NCI-H1105 (cell line): ENCODE measurements at regions not wholly inside any gene's neighbourhood (a gene's known extent, or its start where the extent isn't known, plus 50 kb on each side); places are given as distances from the start of the nearest gene placed in this dataset.

Experiments used
- DNase-seq: peaks from one replicate; lab custom pipeline; 2025; lab: John Stamatoyannopoulos, UW

GRCh38 chr4:128483816-128484215 is 196.2 kb upstream of the PGRMC2 start:
- DNase-seq: no peak

- no peak for DNase-seq
These were observed 195.4 kb upstream of the PGRMC2 start for GRCh38 chr4:128483041-128483440.

GRCh38 chr4:128481752-128482480 is 194.3 kb upstream of the PGRMC2 start:
- DNase-seq: no peak

DNA sequence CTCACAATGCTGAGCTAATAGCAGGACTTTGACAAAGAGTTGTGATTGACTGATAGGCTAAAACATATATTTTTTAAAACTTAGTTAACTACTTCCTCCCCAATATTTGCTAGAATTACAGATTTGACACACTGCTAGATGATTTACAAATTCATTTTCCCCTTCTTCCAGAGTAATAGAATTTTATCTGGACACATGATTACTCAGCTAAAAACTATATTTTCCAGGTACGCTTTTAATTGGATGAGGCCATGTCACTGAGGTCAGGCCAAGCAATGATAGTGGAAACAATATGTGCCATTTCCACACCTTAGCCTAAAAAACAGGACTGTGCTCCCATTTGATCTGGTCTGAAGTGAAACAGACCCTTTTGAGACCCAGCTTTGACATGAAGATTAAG is 193.3 kb upstream of the PGRMC2 start:
- no peak for DNase-seq

DNA sequence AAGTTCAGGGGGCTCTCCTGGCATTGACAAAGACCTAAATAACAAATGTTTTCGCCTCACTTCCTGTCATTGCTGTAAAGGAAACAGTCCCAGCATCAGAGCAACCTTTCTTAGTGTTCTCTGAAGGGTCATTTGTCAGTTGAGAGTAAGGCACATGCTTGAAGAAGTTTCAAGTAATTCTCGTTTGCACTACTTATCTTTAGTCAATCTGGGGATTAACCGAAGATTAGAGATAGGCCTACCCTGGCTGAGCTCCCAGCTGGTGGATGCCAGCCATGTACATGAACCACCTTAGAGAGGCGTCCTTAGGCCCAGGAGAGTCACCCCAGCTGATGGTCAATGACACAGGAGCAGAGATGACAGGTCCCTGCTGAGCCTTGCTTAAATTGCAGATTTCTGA is 189.9 kb upstream of the PGRMC2 start:
- DNase-seq: no peak

DNA sequence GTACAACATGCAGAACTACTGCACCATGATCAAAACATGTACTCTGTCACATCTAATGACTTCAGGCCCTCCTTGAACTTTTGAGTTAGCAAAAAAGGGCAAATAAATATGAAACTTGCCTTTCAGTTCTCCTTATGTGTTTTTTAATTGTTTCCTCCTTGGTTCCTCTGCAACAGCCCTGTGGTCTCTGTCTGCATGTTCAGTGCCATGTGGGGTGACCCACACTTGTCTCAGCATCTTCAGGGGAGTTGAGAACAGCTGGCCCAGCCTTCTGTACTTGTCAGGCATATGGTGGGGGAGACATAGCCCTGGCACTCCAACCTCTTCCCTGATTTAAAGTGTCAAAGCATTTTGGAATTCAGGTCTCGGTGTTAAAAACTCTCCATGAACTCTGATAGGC is 188.0 kb upstream of the PGRMC2 start:
- DNase-seq: no peak

- DNase-seq: no peak
These were observed 184.0 kb upstream of the PGRMC2 start for GRCh38 chr4:128471576-128471975.

- DNase-seq: no peak
These were observed 183.0 kb upstream of the PGRMC2 start for GRCh38 chr4:128470492-128471053.

DNA sequence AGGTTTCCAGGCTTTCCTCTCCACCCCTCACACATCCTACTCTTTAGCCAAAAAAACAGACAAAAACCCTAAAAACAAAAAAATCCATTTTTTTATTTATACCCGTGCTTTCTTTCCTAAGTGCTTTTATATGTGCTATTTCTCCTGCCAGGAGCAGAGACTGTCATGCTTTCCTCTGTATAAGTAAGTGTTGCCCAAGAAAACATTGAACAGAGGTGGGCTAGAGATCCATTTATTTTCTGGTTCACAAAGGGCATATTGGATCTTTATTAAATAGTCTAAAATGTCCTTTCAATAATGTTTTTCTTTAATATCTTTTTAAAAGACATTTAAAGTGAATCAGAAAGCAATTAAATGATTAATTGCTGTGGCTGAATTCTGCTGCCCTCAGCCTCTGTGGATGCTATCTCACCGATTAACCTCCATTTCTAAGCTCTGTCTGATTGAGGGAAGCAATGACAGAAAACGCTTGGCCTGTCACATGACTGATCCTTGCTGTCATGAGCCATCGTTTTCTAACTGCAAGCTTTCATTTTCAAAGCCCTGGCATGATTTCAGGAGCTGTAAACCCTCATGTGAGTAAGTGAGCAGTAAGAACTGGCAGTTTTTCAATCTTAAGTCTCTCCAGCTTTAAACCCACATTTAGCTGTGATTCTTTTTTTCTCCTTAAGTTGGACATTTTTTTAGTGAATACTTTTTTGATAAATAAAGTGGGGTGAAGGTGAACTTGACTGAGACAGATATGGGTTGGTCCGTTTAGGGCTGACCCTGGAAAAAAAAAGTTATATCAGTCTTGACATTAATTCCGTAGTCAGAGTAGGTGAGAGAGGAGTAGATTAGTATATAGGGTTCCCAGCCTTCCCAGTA is 180.7 kb upstream of the PGRMC2 start:
- peak; percentile 3 for DNase-seq

DNA sequence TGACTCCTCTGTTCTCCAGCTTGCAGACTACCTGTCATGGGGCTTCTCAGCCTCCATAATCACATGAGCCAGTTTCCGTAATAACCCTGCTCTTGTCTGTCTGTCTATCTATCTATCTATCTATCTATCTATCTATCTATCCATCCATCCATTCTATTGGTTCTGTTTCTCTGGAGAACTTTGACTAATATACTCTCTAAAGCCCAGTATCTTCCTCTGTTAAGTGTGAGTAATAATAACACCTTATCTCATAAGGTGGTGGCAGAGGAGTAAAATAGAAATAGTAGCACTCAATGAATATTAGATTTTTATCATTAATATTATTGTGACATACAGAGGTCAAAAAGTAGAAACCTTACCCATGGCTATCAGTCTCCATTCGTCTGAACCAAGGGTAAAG is 177.9 kb upstream of the PGRMC2 start:
- no peak for DNase-seq

- no peak for DNase-seq
These were observed 175.4 kb upstream of the PGRMC2 start for GRCh38 chr4:128463006-128463405.

DNA sequence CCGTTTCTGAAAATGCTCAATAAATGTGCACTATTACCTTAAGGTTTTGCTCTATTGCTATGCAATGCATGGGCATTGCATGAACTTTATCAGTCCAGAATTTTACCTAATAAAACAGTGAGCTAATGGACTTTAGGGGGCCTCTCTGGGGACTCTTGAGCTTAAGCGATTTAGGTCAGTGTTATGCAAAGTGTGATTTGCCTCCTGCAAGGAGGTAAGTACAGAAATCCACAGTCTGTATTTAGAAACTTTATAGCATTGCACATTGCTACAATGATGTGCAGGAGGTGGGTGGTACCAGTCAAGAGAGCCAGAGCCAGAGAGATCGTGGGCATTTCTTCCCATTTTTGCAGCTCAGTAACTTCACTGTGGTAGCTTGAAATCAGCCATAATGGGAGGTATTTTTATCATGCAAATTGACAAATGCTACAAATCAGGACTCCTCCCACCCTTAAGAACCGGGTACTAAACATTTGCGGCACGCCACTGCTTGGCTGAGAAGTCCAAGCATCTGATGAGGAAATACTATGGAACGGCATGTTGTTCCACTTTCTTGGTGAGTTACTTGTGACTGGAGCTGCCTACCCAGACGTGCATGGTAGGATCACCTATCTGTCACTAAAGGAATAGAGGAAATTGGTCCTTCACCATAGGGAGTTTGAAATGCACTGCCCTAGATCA is 174.6 kb upstream of the PGRMC2 start:
- DNase-seq: no peak

DNA sequence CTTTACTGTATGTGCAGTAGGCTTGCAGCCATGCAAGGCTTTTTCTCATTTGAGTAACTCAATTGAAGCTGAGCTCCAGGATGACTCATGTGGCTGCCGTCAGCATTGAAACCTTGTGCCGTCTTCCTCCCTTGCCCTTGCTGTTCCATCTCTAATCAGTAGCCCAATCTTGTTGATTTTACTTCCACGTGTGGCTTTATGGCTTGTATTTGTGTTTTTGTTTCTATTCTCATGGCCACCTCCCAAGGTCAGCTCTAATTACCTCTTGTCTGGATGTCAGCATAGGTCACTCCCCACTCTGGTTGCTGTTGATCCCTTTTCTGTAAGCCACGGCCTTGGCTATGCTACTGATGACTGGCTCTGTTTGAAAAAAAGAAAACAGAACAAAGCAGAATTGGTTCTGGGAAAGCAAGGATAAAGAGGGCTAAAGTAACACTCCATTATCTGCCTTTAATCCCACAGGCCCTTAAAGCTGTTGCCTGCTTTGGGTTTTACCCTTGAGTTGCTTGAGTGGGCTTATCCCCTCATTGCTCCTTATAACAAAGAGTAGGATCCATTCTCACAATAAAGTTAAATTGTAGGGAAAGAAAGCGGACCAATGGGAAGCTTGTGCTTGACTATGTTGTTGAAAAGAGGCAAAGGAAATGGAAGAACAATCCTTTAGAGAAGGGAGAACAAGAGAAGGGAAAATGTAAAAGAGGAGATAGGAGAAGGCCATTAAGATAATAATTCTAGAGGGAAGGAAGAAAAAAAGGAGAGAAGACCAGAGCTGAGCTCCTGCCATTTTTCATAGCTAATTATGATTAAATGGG is 173.9 kb upstream of the PGRMC2 start:
- DNase-seq: no peak

- no peak for DNase-seq
These were observed 171.9 kb upstream of the PGRMC2 start for GRCh38 chr4:128459547-128459946.

DNA sequence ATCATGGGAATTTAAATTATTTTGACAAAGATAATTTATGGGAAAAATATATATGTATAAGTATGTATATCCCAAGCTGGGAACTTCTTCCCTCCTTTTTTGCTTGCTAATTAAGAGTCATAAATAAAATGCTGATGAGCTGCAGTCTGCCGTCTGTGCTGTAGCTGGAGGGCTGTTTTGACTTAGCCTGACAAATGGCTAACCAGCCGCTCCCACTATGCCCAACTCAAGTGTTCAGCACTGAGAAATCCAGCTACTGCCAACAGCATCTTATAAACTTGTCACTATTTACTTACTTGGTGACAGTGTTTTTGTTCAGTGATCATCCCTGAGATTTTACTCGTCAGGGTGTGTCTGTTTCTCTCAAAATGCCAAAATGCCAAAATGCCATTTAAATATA is 171.2 kb upstream of the PGRMC2 start:
- DNase-seq: no peak

GRCh38 chr4:128457726-128458125 is 170.1 kb upstream of the PGRMC2 start:
- DNase-seq: no peak

- DNase-seq: no peak
These were observed 168.6 kb upstream of the PGRMC2 start for GRCh38 chr4:128456171-128456570.

DNA sequence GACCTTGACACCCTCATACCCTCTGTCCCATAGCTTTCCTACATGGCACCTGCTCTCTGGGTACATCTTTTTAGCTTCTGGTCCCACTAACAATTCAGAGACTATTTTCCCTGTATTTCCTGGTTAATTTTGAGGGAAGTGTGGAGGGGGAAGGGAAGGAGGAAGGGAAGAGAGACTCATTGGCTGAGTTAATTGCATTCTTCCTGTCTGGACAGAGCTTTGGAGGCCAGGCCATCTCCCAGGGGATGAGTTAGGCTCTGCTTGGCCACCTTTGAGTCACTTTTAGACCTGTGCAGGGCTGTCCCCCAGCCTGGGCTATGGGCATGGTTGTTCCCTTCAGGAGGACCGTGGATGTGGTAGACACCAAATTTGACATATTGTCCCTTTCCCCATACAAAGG is 167.9 kb upstream of the PGRMC2 start:
- no peak for DNase-seq

DNA sequence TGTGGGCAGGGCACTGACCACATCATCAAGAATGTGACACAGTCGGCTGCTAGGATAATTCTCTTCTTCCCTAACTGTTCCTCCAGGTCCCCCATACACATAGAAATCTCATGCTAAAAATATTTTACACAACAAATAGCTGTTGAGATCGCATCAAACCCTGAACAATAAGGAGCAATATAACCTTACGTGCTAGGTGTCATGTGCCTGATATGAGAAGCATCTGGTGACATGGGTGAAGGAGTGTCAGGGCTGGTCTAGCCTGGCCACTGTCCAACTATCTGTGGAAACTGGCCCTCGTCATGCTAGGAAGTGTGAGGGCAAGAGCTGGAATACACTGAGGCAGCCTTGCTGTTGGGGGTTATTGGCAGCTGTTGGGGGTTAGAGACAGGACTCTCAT is 167.3 kb upstream of the PGRMC2 start:
- no peak for DNase-seq

DNA sequence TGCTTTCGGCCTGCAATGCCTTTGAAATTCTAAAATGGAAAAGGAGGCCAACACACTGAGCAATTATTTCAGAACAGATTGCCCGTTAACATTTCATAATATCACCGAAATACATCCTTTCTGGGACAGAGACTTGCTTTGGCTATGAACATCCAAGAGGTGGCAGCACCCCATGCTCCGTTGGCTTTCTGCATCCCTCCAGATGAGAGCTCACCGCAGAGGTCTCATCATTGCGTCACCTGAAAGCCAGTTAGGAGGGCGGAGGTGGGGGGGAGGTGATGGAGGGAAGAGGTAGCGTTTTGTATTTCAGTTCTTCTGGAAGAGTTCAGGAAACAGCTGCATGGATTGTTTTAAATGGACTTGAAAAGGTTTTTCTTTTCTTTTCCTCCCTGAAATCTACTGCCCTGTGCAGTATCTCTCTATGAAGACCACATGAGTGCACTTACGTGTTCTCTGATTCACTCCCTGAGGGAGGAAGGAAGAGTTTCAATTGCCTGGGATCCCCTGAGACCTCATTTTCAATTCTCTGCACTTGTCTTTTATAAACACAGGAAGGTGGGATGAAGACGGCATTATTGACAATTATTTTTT is 166.8 kb upstream of the PGRMC2 start:
- peak; percentile 65 for DNase-seq

- DNase-seq: no peak
These were observed 164.8 kb upstream of the PGRMC2 start for GRCh38 chr4:128452415-128452814.
